ENCODE measurements at regions not wholly inside any gene's neighbourhood (a gene's known extent, or its start where the extent isn't known, plus 50 kb on each side); places are given as distances from the start of the nearest gene placed in this dataset.
"Not testable (repeated sequence)": the region's sequence is repeated elsewhere in the genome, so short reads cannot be mapped to it uniquely, and the experiment has no call there.

GRCh38 chr5:8714861-8715260, 831.0 kb downstream of the SEMA5A start:
- no peak for DNase-seq (ENCODE audit: low spot score)

GRCh38 chr5:8719796-8720195, 826.1 kb downstream of the SEMA5A start:
- DNase-seq (ENCODE audit: low spot score) = no peak

DNA sequence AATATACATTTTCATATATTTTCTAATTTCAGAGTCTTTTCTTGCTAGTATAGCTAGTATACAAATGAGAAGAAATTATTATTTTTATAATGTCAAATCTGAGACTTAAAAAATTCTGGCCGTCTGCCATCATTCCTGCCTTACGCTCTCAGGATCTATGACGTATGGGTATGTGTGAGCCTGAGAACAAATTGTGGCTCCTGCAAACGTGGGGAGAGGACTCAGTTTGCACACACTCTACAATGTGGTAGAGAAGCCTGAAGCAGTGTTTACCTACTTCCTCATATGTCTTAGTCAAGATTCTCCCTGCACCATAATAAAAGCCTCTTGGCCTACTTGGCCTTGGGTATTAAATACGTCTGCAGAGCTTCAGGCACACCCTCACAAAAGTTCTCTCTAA, 825.4 kb downstream of the SEMA5A start:
- DNase-seq (ENCODE audit: low spot score) = no peak

DNA sequence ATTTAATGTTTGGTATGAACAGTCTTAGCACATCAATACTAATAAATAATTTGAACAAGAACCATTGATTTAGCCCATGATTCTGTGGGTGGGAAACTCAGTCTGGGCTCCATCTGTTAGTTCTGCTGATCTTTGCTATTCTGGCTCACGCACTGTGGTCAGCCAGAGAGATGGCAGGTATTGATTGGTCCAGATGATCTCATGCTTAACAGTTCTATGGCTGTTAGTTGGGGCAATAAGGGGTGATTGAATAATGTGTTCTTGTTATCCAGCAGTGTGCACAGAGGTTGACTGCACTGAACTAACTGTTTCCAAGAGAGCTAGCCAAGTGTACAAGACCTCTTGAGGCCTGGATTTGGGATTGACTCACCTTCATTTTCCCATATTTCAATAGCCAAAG, 824.3 kb downstream of the SEMA5A start:
- no peak for DNase-seq (ENCODE audit: low spot score)

DNA sequence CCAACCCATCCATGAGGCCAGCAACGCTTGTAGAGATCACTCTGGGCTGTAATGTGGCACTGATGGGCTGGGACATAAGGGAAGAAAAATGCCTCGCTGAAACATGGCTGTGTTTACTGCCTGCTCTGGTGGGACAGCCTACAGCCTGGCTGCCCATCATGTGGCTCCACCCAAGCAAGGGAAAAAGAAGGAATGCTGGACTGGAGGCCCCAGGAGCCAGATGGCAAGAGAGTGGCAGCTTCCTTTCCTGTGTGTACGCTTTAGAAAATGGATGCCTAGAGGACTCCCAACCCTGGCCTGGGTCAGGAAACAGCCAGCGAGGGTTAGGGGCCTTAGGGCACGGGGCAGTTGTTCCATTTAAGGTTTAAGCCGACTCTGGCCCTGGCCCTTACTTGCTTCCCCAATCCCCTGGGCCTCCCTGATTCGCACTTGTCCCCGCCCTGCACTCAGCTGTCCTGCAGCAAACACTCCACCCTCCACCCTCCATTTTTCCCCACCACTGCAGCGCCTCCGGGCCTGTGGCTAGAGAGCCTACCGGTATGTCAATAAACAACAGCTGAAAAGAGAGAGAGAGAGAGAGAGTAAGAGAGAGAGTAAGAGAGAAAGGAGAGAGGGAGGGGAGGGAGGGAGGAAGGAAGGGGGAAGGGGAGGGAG, 819.4 kb downstream of the SEMA5A start:
- peak; percentile 45 for DNase-seq (ENCODE audit: low spot score)

- DNase-seq (ENCODE audit: low spot score) = no peak
Measured at GRCh38 chr5:8727396-8727795, 818.5 kb downstream of the SEMA5A start.

GRCh38 chr5:8729437-8729836, 816.4 kb downstream of the SEMA5A start:
- DNase-seq (ENCODE audit: low spot score) = no peak

DNA sequence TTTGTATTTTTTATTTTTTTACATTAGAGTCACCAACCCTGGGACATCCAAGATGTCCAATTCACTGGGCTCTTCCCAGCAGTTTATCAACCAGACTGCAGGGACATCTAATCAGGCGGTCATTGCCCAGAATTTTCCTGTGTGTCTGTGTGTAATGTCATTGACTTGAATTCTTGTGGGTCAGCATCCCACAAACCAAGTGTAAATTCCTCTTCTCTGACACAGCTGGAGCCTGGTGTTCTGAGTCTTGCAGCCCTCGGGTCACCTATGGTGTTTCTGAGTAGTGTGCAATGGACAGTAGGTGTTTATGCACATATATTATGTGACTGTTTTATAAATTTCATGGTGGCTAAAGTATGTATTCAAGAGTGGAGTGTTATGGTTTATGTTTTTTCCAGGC, 815.7 kb downstream of the SEMA5A start:
- DNase-seq (ENCODE audit: low spot score) = no peak

DNA sequence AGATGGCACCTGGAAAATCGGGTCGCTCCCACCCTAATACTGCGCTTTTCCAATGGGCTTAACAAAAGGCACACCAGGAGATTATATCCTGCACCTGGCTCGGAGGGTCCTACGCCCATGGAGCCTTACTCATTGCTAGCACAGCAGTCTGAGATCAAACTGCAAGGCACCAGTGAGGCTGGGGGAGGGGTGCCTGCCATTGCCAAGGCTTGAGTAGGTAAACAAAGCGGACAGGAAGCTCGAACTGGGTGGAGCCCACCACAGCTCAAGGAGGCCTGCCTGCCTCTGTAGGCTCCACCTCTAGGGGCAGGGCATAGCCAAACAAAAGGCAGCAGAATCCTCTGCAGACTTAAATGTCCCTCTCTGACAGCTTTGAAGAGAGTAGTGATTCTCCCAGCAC, 814.8 kb downstream of the SEMA5A start:
- DNase-seq (ENCODE audit: low spot score) = not testable (repeated sequence)

DNA sequence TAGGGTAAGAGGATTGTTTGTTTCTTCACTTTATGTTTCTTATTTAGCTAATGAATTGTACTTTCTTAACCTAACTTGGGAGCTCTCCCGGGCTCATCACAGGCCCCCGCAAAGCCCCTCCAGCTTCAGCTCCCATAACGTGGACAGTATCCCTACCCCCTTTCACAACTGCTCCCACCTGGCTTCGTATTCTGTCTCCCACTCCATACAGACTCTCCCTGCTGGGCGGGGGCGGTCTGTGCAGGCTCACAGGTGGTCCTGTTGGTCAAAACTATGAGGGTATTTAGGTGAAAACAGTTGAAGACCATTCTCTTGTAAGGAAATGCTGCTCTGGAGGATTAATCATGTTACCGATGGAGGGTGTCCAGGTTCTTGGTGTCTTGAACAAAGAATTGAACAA, 805.3 kb downstream of the SEMA5A start:
- DNase-seq (ENCODE audit: low spot score) = no peak

- no peak for DNase-seq (ENCODE audit: low spot score)
Measured at GRCh38 chr5:8749556-8749955, 796.3 kb downstream of the SEMA5A start.

GRCh38 chr5:8750100-8750499, 795.8 kb downstream of the SEMA5A start:
- no peak for DNase-seq (ENCODE audit: low spot score)

DNA sequence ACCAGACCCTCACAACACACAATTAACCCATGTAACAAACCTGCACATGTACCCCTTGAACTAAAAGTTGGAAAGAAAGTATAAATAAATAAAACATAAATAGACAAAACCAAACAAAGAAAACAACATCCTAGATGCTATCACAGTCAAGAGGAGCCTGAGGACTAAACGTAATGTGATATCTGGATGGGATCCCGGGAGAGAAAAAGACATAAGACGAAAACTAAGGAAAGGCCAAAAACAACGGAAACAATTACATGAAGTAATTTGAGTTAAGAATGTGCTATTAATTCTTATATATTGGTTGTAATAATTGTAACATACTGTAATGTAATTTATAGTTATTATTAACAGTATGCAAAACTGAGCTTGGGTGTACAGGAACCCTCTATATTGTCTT, 793.9 kb downstream of the SEMA5A start:
- no peak for DNase-seq (ENCODE audit: low spot score)

DNA sequence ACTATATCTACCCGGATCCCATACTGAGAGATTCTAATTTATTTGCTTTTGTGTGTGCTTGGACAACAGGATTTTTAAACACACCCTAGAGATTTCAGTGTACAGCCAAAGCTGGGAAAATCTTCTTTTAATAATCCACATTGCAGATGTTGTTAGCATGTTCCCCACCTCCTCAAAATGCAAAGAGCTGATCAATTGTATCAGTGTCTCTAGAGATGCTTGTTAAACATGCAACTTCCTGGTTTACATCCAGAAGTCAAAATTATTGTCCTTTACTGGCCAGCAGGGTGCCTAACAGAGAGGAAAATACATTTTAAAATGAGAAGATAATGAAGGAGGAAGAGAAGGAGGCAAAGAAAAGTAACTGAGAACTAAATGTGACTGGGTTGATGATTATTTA, 793.3 kb downstream of the SEMA5A start:
- DNase-seq (ENCODE audit: low spot score) = no peak

DNA sequence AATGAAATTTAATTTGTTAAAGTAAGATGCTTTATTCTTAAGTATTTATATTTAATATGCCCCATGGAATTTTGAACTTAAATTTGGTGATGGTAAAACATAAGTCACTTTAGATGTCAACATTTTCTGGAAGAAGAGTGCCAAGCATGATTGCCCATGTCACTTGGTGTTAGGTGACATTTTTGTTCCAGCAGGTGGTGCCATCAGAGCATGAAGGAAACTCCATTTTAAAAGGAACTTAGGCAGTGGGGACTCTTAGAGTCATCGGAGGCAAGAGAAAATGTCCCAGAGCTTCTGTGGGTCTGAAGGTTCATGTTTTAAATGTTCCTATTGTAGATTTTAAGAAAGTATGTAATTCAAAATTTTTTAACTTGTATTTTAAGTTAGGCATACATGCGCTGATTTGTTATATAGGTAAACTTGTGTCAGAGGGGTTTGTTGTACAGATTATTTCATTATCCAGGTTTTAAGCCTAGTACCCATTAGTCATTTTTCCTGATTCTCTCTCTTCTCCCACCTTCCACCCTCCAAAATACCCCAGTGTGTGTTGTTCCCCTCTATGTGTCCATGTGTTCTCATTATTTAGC, 789.3 kb downstream of the SEMA5A start:
- DNase-seq (ENCODE audit: low spot score) = no peak

DNA sequence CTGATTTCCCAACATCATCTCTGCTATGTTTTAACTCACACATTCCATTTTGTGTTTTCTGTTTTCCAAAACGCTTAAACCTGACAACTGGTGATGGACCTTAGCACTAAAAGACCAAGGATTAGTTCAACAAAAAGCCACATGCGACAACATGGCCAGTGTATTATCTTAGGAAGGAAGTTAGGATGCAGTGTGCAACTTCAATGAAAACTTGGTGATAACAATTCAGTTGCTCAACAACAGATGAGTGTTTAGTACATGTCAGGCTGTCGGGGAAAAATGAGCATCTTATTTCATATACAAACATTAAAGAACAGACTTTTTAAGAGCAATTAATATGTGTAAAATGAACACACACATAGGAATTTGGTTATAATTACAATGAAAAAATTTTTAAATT, 780.0 kb downstream of the SEMA5A start:
- no peak for DNase-seq (ENCODE audit: low spot score)

GRCh38 chr5:8766448-8766847, 779.4 kb downstream of the SEMA5A start:
- DNase-seq (ENCODE audit: low spot score) = no peak

GRCh38 chr5:8767111-8767510, 778.8 kb downstream of the SEMA5A start:
- no peak for DNase-seq (ENCODE audit: low spot score)

DNA sequence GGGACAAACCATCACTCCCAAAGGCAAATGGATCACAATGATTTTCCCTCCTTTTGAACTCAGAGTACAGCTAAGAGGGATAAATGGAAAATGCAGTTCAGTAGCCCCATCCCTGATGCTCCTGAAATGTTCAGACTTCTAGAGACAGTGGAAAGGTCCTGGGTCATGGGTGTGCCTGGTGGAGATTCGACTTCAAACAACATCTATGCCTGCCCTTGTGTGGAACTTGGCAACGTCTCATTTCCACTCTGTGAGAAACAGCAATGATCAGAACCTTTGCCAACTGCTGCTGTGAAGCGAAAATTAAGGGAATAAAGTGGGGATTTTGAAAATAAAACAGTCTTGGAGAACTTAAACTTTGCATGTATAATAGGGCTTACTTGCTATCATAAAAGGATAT, 778.1 kb downstream of the SEMA5A start:
- no peak for DNase-seq (ENCODE audit: low spot score)

DNA sequence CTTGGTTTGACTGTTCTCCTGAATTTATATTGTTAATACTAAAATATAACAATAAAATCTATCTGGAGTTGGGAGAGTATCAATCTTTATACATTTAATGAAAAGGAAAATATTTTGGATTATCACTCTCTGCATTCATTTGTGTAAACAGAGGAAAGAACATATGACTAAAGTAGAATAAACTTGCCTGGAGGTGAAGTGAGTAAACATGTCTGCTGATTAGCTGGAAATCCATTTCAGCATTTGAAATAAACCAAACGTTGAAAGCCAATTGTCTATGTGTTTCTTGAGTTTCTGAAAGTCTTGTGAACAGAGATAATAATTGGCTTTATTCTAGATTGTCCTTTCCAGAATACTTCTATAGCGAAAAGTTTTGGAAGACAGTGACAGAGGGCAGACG, 776.2 kb downstream of the SEMA5A start:
- DNase-seq (ENCODE audit: low spot score) = no peak

GRCh38 chr5:8770431-8770830, 775.4 kb downstream of the SEMA5A start:
- DNase-seq (ENCODE audit: low spot score) = no peak

DNA sequence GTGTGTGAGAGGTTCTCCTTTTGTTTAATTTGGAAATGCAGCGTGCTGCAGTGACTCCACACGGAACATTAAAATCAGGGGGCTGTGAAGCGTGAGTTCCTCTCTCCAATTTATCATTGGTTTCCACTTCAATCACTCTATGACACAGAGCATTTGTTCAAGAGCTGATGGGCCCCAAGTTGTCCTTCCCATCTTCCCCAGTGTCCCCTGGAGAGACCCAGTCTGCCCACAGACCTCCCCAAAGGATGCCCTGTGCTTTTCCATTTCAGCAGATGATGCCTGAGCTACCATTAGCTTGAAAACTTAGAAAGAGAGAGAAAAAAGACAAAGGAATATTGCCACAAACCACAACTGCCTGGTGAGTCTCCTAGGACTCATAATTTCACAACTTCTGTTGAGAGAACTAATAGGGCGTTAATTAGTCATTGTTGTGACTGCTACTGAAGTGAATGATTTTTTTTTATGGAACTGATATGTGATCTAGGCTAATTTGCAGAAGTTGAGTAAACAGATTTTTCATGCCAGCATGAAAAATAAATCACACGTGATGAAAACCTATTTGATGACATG, 772.7 kb downstream of the SEMA5A start:
- no peak for DNase-seq (ENCODE audit: low spot score)

DNA sequence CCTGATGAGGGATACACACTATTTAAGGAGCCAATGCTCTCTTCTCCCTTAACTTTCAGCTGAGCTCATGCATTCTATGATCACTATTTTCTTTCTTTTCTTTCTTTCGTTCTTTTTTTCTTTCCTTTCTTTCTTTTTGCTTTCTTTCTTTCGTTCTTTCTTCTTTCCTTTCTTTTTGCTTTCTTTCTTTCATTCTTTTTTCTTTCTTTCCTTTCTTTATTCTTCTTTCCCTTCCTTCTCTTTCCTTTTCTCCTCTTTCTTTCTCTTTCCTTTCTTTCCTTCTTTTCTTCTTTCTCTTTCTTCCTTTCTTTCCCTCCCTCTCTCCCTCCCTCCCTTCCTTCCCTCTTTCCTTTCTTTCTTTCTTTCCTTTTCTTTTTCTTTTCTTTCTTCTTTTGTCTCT, 761.2 kb downstream of the SEMA5A start:
- no peak for DNase-seq (ENCODE audit: low spot score)

- no peak for DNase-seq (ENCODE audit: low spot score)
Measured at GRCh38 chr5:8788246-8788645, 757.6 kb downstream of the SEMA5A start.
